ENCODE measurements at regions not wholly inside any gene's neighbourhood (a gene's known extent, or its start where the extent isn't known, plus 50 kb on each side); places are given as distances from the start of the nearest gene placed in this dataset.

DNA sequence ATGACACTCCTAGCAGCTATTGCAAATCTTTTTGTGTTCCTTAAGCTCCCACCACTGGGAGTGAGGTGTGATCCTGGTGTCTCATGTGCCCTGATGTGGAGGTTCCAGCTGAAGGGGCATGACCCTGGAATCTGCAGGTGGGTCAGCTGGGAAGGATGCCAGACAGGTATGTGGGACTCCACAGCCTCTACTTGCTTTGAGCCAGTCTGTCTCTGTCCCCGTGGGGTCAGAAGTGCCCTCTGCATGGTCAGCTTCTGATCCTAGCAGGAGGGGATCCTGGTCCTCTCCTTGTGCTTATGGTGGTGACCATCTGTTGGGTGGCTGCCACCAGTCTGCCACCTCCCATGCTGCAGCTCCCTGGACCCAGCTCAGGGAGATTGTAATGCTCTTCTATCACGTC, 51.1 kb upstream of the COMTD1 start:
- TF ChIP-seq ZNF654 (tag by site-specific recombination; IDR thresholded peaks at IDR 0.05; ENCODE audit: low read depth) (no peak), KLF8 (tag by site-specific recombination; IDR thresholded peaks at IDR 0.05) (no peak), ZNF157 (tag by site-specific recombination; IDR thresholded peaks at IDR 0.05) (no peak), ZSCAN16 (tag by site-specific recombination; IDR thresholded peaks at IDR 0.05) (no peak), ZNF174 (tag by site-specific recombination; IDR thresholded peaks at IDR 0.05) (no peak), ZFP3 (tag by site-specific recombination; IDR thresholded peaks at IDR 0.05; ENCODE audit: low read depth) (no peak)
- TF ChIP-seq, protein P1, sequence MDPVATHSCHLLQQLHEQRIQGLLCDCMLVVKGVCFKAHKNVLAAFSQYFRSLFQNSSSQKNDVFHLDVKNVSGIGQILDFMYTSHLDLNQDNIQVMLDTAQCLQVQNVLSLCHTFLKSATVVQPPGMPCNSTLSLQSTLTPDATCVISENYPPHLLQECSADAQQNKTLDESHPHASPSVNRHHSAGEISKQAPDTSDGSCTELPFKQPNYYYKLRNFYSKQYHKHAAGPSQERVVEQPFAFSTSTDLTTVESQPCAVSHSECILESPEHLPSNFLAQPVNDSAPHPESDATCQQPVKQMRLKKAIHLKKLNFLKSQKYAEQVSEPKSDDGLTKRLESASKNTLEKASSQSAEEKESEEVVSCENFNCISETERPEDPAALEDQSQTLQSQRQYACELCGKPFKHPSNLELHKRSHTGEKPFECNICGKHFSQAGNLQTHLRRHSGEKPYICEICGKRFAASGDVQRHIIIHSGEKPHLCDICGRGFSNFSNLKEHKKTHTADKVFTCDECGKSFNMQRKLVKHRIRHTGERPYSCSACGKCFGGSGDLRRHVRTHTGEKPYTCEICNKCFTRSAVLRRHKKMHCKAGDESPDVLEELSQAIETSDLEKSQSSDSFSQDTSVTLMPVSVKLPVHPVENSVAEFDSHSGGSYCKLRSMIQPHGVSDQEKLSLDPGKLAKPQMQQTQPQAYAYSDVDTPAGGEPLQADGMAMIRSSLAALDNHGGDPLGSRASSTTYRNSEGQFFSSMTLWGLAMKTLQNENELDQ (tag by site-specific recombination; IDR thresholded peaks at IDR 0.05; ENCODE audit: low read depth), result no peak
- ChIA-PET CTCF (interaction anchor here (0.7 kb wide), 1 partner anchor 40 kb away, joined by 3 read pairs; no protein-coding TSS in a partner anchor), POLR2A (interaction anchor here (0.5 kb wide), 1 partner anchor 50 kb away, joined by 3 read pairs; no protein-coding TSS in a partner anchor)
- H3K4me1 ChIP-seq (ENCODE audit: control insufficient read depth, insufficient read depth, low read length), result no peaks in the 10 kb centered on the region; the same call in none of the 2 replicates
- H3K9me3 ChIP-seq (ENCODE audit: control insufficient read depth, insufficient read depth, low read depth, low read length), result no peaks in the 10 kb centered on the region
- no peak overlapping the region for H3K27ac ChIP-seq (ENCODE audit: extremely low read depth, low read depth, low read length)
- no peaks in the 10 kb centered on the region for H3K36me3 ChIP-seq (ENCODE audit: control insufficient read depth in 2 of 2, insufficient read depth in 1 of 2, low read length in 2 of 2)
- no peak overlapping the region for H3K4me3 ChIP-seq (ENCODE audit: low read depth, low read length)

Data from HEK293 (cell line).